ENCODE measurements at regions not wholly inside any gene's neighbourhood (a gene's known extent, or its start where the extent isn't known, plus 50 kb on each side); places are given as distances from the start of the nearest gene placed in this dataset.

DNA sequence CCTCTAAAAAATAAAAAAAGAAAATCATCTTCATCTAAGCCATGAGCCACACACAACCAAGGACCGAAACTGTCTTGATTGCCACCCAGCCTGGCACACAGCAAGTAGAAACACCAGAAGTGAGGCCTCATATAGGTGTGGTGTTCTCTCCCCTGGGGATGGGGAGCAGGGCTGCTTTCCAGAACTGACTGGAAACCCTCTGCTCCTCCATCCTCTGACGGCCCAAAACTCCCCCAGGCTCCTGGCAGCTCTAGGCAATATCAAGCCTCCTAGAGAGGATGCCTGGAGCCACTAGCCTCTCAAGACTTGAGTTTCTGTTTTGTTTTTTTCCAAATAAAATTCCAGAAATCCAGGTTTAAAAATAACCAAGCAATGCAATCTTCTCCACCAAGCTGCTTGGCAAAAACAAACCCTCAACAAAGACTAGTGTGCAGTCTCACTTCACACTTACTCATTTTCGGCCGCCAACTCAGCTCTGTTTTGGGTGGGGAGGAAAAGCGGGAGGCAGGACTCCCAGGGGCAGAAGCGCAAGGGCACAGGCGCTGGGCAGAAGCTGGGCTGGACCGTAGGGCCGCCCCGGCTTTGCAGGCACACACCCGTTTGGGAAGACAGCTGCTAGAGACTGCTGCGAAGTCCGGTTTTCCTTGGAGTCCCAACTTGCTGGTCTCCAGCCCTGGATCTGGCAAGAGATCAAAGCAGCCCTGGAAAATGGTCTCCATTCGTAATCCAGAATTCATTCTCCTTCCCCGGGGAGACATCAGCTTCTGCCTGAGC is 78.2 kb upstream of the CAPZB start:
- TF ChIP-seq, protein P1, sequence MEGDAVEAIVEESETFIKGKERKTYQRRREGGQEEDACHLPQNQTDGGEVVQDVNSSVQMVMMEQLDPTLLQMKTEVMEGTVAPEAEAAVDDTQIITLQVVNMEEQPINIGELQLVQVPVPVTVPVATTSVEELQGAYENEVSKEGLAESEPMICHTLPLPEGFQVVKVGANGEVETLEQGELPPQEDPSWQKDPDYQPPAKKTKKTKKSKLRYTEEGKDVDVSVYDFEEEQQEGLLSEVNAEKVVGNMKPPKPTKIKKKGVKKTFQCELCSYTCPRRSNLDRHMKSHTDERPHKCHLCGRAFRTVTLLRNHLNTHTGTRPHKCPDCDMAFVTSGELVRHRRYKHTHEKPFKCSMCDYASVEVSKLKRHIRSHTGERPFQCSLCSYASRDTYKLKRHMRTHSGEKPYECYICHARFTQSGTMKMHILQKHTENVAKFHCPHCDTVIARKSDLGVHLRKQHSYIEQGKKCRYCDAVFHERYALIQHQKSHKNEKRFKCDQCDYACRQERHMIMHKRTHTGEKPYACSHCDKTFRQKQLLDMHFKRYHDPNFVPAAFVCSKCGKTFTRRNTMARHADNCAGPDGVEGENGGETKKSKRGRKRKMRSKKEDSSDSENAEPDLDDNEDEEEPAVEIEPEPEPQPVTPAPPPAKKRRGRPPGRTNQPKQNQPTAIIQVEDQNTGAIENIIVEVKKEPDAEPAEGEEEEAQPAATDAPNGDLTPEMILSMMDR (IDR thresholded peaks at IDR 0.05), result no peak
- TF ChIP-seq YY1 (IDR thresholded peaks at IDR 0.05; ENCODE audit: low read depth) (no peak), FOXM1 (IDR thresholded peaks at IDR 0.05; ENCODE audit: low read depth) (no peak), NFIC (IDR thresholded peaks at IDR 0.05; ENCODE audit: borderline replicate concordance) (no peak), EZH2phosphoT487 (IDR thresholded peaks at IDR 0.05; ENCODE audit: borderline replicate concordance, low read depth) (no peak), POLR2AphosphoS5 (IDR thresholded peaks at IDR 0.05; ENCODE audit: low read depth, low read length) (no peak), SIN3A (IDR thresholded peaks at IDR 0.05; ENCODE audit: borderline replicate concordance, low read depth, low read length) (no peak), MEF2A (IDR thresholded peaks at IDR 0.05; ENCODE audit: borderline replicate concordance, low read depth) (no peak), REST (IDR thresholded peaks at IDR 0.05; ENCODE audit: low read depth, low read length) (no peak), EP300 (IDR thresholded peaks at IDR 0.05; ENCODE audit: borderline replicate concordance in 1 of 2, low read depth in 1 of 2, low read length in 1 of 2) (no peak)
